ENCODE measurements at regions not wholly inside any gene's neighbourhood (a gene's known extent, or its start where the extent isn't known, plus 50 kb on each side); places are given as distances from the start of the nearest gene placed in this dataset.

DNA sequence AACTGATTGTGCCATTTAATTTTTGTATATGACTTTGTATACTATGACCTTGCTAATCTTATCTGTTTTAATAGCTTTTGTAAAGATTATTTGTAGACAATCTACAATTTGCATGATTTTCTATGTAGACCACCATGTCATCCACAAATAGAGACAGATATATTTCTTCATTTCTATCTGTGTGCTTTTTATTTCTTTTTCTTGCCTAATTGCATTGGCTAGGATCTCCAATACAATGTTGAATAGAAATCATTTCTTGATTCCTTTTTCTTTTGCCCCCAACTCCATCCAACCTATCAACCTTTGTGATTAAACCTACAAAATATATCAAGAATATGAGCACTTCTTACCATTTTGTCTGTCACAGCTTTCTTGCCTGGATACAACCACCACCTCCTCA is 232.6 kb upstream of the POU3F1 start:
- ATAC-seq (no peak), DNase-seq (no peak)
- POLR2A ChIA-PET: interaction anchor here (0.5 kb wide), 1 partner anchor 819 kb away, joined by 3 read pairs; no protein-coding TSS in a partner anchor
- H3K27ac Mint-ChIP-seq: no peak overlapping the region
- no peaks in the 10 kb centered on the region for H3K36me3 Mint-ChIP-seq (ENCODE audit: low read depth)
- no peak overlapping the region for H3K4me3 Mint-ChIP-seq
- H3K9me3 Mint-ChIP-seq (ENCODE audit: insufficient read depth): peaks cover 13% of the 10 kb centered on the region
- peaks cover 3% of the 10 kb centered on the region for H3K27me3 Mint-ChIP-seq (ENCODE audit: low read depth)
- CTCF ChIA-PET: no interaction called here
- no peaks in the 10 kb centered on the region for H3K4me1 Mint-ChIP-seq (ENCODE audit: low read depth)

DNA sequence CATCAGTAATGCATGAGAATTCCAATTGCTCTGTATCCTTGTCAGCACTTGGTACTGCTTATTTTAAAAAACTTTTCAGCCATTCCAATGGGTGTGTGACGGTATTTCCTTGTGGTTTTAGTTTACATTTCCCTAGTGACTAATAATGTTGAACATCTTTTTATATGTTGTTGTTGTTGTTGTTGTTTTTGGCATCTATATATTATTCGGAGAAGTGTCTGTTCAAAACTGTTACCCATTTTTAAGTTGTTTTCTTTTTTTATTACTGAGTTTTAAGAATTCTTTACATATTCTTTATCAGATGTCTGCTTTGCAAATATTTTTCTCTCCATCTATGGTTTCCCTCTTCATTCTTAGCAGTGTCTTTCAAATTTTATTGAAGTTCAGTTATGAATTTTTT is 231.1 kb upstream of the POU3F1 start:
- Mint-ChIP-seq H3K27ac (no peak overlapping the region), H3K4me3 (no peak overlapping the region), H3K4me1 (ENCODE audit: low read depth) (no peaks in the 10 kb centered on the region), H3K27me3 (ENCODE audit: low read depth) (peaks cover 6% of the 10 kb centered on the region), H3K9me3 (ENCODE audit: insufficient read depth) (peaks cover 13% of the 10 kb centered on the region), H3K36me3 (ENCODE audit: low read depth) (no peaks in the 10 kb centered on the region)
- POLR2A ChIA-PET: no interaction called here
- DNase-seq: no peak
- no peak for ATAC-seq
- CTCF ChIA-PET: no interaction called here

DNA sequence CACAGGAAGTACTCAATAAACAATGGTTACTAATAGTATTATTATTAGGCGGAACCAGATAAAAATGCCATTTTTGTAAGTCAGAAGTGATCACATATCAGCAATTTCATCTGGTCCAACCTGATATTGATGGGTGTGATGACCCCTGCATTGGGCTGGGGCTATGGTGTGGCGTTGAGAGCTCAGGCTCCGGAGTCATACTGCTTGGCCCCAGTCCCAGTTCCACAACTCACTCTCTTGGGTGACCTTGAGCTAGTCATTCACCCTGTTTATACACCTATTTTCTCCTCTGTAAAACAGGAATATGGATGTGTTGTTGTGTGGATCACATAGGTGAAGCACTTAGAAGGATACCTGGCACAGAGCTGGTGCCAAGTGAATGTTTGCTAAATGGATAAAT is 229.4 kb upstream of the POU3F1 start:
- peaks cover 13% of the 10 kb centered on the region for H3K9me3 Mint-ChIP-seq (ENCODE audit: insufficient read depth)
- ChIA-PET CTCF (no interaction called here), POLR2A (no interaction called here)
- H3K27ac Mint-ChIP-seq: no peak overlapping the region
- H3K27me3 Mint-ChIP-seq (ENCODE audit: low read depth): peaks cover 8% of the 10 kb centered on the region
- no peak overlapping the region for H3K4me3 Mint-ChIP-seq
- no peaks in the 10 kb centered on the region for H3K36me3 Mint-ChIP-seq (ENCODE audit: low read depth)
- no peaks in the 10 kb centered on the region for H3K4me1 Mint-ChIP-seq (ENCODE audit: low read depth)
- ATAC-seq (no peak), DNase-seq (no peak)

DNA sequence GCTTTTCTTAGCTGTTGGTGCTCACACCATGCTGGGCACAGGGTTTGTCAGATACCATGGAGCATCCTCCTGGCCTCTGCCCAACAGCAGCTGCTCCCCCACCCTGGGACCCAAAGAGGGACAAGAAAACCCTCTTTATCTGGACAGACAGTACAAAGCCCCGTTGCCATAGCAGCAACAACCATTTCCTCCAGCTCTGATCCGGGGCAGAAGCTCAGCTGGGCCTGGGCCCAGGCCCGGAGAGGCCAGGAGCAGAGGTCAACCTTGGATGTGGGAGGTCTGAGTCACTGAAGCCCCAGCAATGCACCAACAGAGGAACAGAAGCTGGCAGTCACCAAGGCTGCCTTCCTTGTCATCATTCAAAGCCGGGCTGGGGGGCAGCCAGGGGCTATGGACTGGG is 228.4 kb upstream of the POU3F1 start:
- Mint-ChIP-seq H3K4me3 (no peak overlapping the region), H3K36me3 (ENCODE audit: low read depth) (no peaks in the 10 kb centered on the region), H3K27me3 (ENCODE audit: low read depth) (peaks cover 11% of the 10 kb centered on the region), H3K4me1 (ENCODE audit: low read depth) (no peaks in the 10 kb centered on the region), H3K9me3 (ENCODE audit: insufficient read depth) (peaks cover 13% of the 10 kb centered on the region), H3K27ac (no peak overlapping the region)
- ChIA-PET CTCF (no interaction called here), POLR2A (no interaction called here)
- ATAC-seq: no peak
- DNase-seq: no peak

DNA sequence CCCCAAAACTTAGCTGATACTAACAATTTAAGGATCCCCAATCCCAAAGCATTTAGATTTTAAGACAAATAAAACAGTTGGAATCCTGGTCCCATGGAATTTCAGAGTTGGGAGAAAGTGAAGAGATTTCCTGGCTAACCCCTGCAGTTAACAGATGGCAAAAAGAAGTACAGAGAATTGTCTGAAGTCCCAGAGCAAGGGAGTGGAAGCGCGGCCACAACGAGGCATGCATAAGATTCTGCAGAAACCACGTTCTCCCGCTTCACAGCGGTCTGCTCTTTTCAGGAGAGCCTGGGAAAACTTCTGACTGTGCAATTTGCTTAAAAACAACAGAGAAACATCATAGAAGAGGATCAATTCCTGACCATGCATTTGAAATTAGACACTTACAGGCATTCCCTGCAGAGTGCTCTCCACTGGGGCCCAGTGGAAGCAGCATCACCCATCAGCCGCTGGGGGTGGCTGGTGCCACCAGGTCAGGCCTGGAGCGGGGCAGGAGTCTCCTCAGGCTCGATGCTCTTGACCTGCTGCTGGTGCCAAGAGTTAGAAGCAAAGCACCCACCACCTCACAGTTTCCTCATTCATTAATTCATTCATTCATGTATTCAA is 226.7 kb upstream of the POU3F1 start:
- no peaks in the 10 kb centered on the region for H3K36me3 Mint-ChIP-seq (ENCODE audit: low read depth)
- no peaks in the 10 kb centered on the region for H3K4me1 Mint-ChIP-seq (ENCODE audit: low read depth)
- H3K27ac Mint-ChIP-seq: no peak overlapping the region
- ChIA-PET POLR2A (no interaction called here), CTCF (no interaction called here)
- peaks cover 16% of the 10 kb centered on the region for H3K27me3 Mint-ChIP-seq (ENCODE audit: low read depth)
- ATAC-seq: no peak
- no peaks in the 10 kb centered on the region for H3K9me3 Mint-ChIP-seq (ENCODE audit: insufficient read depth)
- DNase-seq: no peak
- H3K4me3 Mint-ChIP-seq: no peak overlapping the region

DNA sequence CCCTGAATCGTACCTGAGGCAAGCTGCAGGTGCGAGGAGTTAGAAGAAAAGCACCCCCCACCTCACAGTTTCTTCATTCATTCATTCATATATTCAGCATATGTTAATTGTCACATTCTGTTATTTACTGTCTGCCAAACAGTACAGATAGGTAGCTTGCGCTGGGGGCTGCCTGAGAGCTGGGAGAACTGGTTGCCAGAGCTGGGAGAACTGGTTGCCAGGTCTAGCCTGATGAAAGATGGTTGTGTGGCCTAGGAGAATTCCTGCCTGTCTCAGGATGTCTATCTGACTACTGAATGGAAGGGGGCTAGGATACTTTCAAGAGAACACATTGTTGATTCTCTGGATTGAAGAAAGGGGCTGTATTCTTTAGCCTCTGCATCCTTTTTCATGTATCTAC is 225.9 kb upstream of the POU3F1 start:
- Mint-ChIP-seq H3K9me3 (ENCODE audit: insufficient read depth) (no peaks in the 10 kb centered on the region), H3K4me3 (no peak overlapping the region), H3K36me3 (ENCODE audit: low read depth) (no peaks in the 10 kb centered on the region), H3K27ac (no peak overlapping the region), H3K27me3 (ENCODE audit: low read depth) (peaks cover 18% of the 10 kb centered on the region), H3K4me1 (ENCODE audit: low read depth) (no peaks in the 10 kb centered on the region)
- DNase-seq: no peak
- ChIA-PET CTCF (no interaction called here), POLR2A (no interaction called here)
- ATAC-seq: no peak

DNA sequence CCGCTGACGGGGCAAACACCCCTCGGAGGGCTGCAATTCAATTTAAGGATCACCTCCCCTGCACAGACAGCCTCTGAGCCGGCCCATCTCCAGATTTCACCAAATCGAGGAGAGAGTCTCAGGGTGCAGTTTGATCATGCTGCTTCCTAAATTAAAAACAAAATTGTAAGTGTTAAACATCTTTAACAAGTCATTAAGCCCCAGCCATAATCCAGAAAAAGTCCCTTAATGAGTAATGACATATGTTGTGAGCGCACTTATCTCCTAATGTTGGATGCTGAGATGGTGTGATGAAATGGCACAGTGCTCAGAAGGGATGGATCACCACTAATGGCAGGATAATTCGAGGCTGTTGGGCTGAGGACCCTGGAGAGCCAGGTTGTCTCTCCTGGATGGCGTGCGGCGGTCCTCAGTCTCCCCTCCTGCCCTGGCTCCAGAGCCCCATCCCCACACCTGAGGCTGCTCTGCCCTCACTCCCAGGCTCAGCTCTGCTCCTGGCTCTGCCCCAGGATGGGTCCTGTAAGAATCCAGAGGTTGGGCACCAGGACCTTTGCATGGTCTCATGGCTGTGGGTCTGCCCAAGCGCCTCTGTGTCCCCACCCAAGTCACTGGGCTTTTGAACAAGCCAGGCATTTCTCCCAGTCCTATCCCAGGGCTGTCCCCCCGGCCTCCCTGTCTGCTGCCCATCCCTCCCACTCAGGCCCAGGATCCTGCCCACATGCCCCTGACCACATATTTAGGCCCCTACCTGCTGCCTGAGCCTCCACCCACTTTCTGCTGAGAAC is 224.4 kb upstream of the POU3F1 start:
- DNase-seq: no peak
- H3K4me3 Mint-ChIP-seq: no peak overlapping the region
- H3K4me1 Mint-ChIP-seq (ENCODE audit: low read depth): no peaks in the 10 kb centered on the region
- peaks cover 18% of the 10 kb centered on the region for H3K27me3 Mint-ChIP-seq (ENCODE audit: low read depth)
- no peaks in the 10 kb centered on the region for H3K36me3 Mint-ChIP-seq (ENCODE audit: low read depth)
- ChIA-PET CTCF (no interaction called here), POLR2A (no interaction called here)
- H3K9me3 Mint-ChIP-seq (ENCODE audit: insufficient read depth): no peaks in the 10 kb centered on the region
- no peak for ATAC-seq
- H3K27ac Mint-ChIP-seq: no peak overlapping the region

DNA sequence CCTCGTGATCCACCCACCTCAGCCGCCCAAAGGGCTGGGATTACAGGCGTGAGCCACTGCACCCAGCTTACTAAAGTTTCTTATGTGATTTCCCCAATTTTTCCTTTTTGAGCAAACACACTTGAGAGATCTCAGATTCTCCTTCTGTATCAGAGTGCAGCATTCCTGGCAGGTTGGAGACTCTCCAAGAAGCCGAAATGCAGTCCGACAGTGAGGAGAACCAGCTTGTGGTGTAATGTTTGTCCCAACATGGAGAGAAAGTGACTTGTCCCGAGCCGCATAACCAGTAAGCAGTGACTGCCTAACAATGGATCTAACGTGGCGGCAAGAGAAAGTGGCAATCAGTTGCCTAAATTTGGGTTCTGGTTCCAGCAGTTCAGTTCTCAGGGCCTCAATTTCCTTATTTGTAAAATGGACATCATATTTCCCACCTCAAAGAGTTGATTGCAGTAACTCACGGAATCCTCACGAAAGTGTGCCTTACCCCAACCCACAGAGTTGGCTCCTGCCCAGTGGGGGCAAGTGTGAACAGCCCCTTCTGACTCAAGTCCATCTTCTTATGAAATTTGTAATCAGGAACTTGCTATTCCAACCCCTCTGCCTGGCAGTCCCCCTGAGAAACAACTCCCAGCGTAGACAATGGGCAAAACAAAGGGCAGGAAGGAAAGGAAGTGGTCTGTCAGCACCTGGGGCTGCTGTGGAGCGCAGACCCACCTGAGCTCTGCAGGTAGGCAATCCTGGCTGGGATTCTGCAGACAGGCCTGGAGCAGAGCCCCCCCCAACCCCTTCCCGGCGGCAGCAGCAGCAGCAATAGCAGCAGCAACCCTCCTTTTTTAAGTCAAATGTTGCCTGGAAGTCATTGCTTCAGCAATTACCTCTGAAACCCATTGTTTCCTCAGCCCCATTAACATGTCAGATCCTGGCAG is 223.6 kb upstream of the POU3F1 start:
- H3K27me3 Mint-ChIP-seq (ENCODE audit: low read depth): peaks cover 18% of the 10 kb centered on the region
- no peak overlapping the region for H3K4me3 Mint-ChIP-seq
- DNase-seq: no peak
- no peak for ATAC-seq
- POLR2A ChIA-PET: no interaction called here
- H3K9me3 Mint-ChIP-seq (ENCODE audit: insufficient read depth): no peaks in the 10 kb centered on the region
- CTCF ChIA-PET: no interaction called here
- no peaks in the 10 kb centered on the region for H3K4me1 Mint-ChIP-seq (ENCODE audit: low read depth)
- H3K27ac Mint-ChIP-seq: no peak overlapping the region
- H3K36me3 Mint-ChIP-seq (ENCODE audit: low read depth): no peaks in the 10 kb centered on the region

DNA sequence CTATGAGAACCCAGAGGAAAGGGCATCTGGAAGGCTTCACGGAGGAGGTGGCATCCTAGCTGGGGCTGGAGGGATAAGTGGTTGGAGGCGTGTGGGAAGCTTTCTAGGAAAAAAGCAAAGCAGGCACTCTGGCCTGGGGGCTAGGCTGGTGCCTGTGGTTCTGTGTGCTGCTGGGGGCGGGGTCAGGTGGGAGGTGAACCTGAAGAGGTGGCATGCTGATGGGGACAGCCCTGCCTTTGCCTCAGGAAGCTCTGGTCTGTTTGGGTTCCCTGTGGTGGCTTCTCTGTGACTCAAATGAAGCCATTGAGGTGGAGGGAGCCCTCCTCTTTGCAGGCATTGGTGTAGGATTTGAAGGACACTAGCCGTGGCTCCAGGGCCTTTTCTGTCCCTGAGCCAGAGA is 221.6 kb upstream of the POU3F1 start:
- Mint-ChIP-seq H3K4me3 (no peak overlapping the region), H3K27ac (no peak overlapping the region), H3K9me3 (ENCODE audit: insufficient read depth) (no peaks in the 10 kb centered on the region), H3K4me1 (ENCODE audit: low read depth) (no peaks in the 10 kb centered on the region), H3K36me3 (ENCODE audit: low read depth) (no peaks in the 10 kb centered on the region), H3K27me3 (ENCODE audit: low read depth) (peaks cover 16% of the 10 kb centered on the region)
- ChIA-PET POLR2A (no interaction called here), CTCF (no interaction called here)
- DNase-seq (no peak), ATAC-seq (no peak)

DNA sequence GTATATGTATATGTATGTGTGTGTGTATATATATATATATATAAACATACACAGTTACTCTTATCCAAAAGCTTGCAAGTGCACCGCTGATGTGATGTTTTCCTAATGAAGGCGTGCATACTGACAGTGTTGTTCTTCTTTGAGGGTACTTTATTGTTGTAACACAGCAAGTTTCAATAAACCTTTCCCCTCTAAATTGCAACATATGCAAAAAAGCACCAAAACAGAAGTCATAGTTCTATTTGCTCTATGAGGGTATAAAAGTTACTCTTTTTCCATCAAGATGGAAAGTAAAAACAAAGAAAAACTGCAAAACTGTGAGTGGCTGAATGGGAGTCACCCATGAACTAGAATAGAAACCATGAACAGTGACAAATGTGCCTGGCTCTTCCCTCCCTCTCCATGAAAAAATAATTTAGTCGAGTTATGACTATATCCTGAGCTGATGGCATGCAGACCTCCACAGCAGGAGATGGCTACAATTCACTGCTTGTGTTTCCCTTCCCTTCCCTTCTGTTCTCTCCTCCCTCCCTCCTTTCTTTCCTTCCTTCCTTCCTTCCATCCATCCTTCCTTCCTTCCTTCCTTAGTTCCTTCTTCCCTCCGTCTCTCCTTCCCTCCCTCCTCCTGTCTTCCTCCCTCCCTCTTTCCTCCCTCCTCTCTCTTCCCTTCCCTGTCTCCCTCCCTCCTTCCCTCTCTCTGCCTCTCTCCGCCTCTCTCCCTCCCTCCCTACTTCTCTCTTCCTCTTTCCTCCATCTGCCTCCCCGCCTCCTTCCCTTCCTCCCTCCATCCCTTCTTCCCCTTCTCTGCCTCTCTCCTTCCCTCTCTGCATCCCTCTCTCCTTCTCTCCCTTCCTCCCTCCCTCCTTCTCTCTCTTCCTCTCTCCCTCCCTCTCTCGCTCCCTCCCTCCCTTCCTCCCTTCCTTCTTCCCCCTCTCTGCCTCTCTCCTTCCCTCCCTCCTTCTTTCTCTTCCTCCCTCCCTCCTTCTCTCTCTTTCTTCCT is 220.7 kb upstream of the POU3F1 start:
- DNase-seq (no peak), ATAC-seq (no peak)
- Mint-ChIP-seq H3K4me1 (ENCODE audit: low read depth) (no peaks in the 10 kb centered on the region), H3K36me3 (ENCODE audit: low read depth) (no peaks in the 10 kb centered on the region), H3K4me3 (no peak overlapping the region), H3K27ac (no peak overlapping the region), H3K9me3 (ENCODE audit: insufficient read depth) (no peaks in the 10 kb centered on the region), H3K27me3 (ENCODE audit: low read depth) (peaks cover 16% of the 10 kb centered on the region)
- POLR2A ChIA-PET: no interaction called here
- CTCF ChIA-PET: no interaction called here

DNA sequence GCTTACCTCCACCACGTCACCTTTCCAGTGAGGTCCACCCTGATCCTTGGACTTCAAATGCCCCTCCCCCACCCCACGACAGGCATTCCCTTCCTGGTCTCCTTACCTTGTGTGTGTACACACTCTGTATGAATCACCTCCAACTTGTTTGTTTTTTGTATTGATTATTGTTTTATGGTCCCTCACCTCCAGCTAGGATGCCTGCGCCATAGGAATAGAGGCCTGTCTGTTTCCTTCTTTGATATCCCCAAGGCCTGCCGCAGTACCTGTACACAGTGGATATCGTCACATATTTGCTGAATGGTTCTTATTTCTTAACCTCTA is 219.6 kb upstream of the POU3F1 start:
- no peaks in the 10 kb centered on the region for H3K4me1 Mint-ChIP-seq (ENCODE audit: low read depth)
- H3K36me3 Mint-ChIP-seq (ENCODE audit: low read depth): no peaks in the 10 kb centered on the region
- CTCF ChIA-PET: no interaction called here

More for the DNA sequence above, 219.6 kb upstream of the POU3F1 start:
- POLR2A ChIA-PET: no interaction called here
- H3K27me3 Mint-ChIP-seq (ENCODE audit: low read depth): peaks cover 11% of the 10 kb centered on the region
- H3K4me3 Mint-ChIP-seq: no peak overlapping the region
- H3K27ac Mint-ChIP-seq: no peak overlapping the region
- ATAC-seq (no peak), DNase-seq (no peak)
- no peaks in the 10 kb centered on the region for H3K9me3 Mint-ChIP-seq (ENCODE audit: insufficient read depth)
